GM13977 (cell line): ENCODE measurements at regions not wholly inside any gene's neighbourhood (a gene's known extent, or its start where the extent isn't known, plus 50 kb on each side); places are given as distances from the start of the nearest gene placed in this dataset.

Source experiments
- DNase-seq: peaks from one replicate; pipeline ENCODE4 v3.0.0; 2012; ENCODE audit warnings: low spot score
- in situ Hi-C: fragments of 300-500 bp; cut with MboI; formaldehyde crosslinking; loops from one replicate; pipeline ENCODE4 v1.12.0; 2022; ENCODE audit warnings: low sequenced_read_pairs, low pct_unique_long_range_greater_than_20kb, mixed read lengths, inconsistent platforms; ENCODE audit not compliant: unreplicated experiment
- TF ChIP-seq, protein P1 (sequence below): IDR thresholded peaks from 2 replicates; pipeline ENCODE4 v1.5.1; 2012; ENCODE audit warnings: mild to moderate bottlenecking, control low read depth; ENCODE audit not compliant: insufficient read depth; ENCODE audit errors: extremely low read depth, missing control alignments

GRCh38 chr14:66109426-66109825, 376.7 kb upstream of the CCDC196 start:
- in situ Hi-C loops, result no loop called here
- TF ChIP-seq, protein P1, sequence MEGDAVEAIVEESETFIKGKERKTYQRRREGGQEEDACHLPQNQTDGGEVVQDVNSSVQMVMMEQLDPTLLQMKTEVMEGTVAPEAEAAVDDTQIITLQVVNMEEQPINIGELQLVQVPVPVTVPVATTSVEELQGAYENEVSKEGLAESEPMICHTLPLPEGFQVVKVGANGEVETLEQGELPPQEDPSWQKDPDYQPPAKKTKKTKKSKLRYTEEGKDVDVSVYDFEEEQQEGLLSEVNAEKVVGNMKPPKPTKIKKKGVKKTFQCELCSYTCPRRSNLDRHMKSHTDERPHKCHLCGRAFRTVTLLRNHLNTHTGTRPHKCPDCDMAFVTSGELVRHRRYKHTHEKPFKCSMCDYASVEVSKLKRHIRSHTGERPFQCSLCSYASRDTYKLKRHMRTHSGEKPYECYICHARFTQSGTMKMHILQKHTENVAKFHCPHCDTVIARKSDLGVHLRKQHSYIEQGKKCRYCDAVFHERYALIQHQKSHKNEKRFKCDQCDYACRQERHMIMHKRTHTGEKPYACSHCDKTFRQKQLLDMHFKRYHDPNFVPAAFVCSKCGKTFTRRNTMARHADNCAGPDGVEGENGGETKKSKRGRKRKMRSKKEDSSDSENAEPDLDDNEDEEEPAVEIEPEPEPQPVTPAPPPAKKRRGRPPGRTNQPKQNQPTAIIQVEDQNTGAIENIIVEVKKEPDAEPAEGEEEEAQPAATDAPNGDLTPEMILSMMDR, result no peak
- DNase-seq, result no peak

DNA sequence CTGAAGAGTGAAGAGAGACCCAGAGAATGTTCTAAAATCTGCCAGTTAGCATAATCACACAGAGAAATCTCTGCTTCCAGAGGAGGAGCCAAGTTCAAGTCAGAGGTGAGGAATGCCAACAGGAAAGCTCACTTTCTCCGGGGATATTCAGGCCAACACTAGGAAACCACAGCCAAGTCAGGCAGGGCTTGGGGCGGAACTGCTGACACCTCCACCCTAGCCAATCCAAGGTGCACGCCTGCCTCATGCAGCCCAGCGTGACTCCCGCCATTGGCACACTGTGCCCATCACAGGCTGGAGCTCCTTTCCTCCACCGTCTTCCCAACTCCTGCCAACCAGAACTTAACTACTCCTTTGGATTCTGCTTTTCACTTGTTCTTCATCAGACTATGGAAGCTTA, 374.3 kb upstream of the CCDC196 start:
- in situ Hi-C loops, result no loop called here
- no peak for DNase-seq

GRCh38 chr14:66114071-66114470, 372.1 kb upstream of the CCDC196 start:
- DNase-seq, result no peak
- in situ Hi-C loops, result no loop called here
- TF ChIP-seq, protein P1, result no peak

More for the DNA sequence above, 374.3 kb upstream of the CCDC196 start:
- TF ChIP-seq, protein P1, result no peak

GRCh38 chr14:66115740-66116502, 370.2 kb upstream of the CCDC196 start:
- in situ Hi-C loops, result no loop called here

DNA sequence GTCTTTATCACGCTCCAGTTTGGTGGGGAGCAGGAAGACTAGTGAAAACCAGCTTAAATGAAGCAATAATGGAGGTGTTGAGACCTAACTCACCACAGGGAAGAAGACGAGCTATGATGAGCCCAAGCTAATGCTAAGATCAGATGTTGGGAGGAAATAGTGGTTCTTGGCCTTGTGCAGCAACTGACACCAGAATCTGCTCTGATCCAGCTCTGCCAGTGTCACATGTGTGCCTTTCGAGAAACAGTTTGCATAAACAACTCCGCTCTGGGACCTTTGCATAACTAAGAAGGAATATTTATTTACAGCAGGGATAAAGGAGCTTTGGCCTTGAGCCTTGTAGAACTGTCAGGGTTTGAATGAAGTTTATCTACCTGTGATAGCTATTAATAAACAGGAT, 369.4 kb upstream of the CCDC196 start:
- DNase-seq, result no peak
- TF ChIP-seq, protein P1, result no peak
- in situ Hi-C loops, result no loop called here

More at GRCh38 chr14:66115740-66116502, 370.2 kb upstream of the CCDC196 start:
- TF ChIP-seq, protein P1, result no peak
- DNase-seq, result no peak

DNA sequence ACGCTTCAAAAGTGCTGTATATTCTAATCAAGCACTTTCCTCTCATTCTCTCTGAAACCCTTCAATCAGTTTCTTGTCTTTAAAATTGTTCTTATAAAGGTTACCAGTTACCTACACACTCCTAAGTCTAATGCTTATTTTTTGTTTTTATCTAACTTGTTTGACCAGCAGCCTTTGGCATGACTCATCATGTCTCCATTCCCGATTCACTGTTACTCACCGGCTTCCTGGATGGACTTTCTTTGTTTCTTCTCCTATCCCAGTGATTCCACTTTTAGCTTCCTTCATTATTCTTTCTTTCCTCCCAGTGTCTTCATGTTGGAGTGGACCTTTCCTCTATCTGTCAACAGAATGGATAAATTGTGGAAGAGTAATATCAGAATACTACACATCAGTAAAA, 368.6 kb upstream of the CCDC196 start:
- in situ Hi-C loops, result no loop called here
- no peak for DNase-seq
- TF ChIP-seq, protein P1, result no peak
